GM19025 (cell line): ENCODE measurements at regions not wholly inside any gene's neighbourhood (a gene's known extent, or its start where the extent isn't known, plus 50 kb on each side); places are given as distances from the start of the nearest gene placed in this dataset.
"Not testable (repeated sequence)": the region's sequence is repeated elsewhere in the genome, so short reads cannot be mapped to it uniquely, and the experiment has no call there.

Source experiments
- ATAC-seq: cut with Tn5 transposase; IDR thresholded peaks from one replicate; pipeline ENCODE4 v1.9.1; 2021; ENCODE audit warnings: mild to moderate bottlenecking, low read depth, moderate library complexity; ENCODE audit not compliant: unreplicated experiment

- ATAC-seq = no peak
These were observed 93.6 kb upstream of the TSLP start for GRCh38 chr5:110977915-110978314.

DNA sequence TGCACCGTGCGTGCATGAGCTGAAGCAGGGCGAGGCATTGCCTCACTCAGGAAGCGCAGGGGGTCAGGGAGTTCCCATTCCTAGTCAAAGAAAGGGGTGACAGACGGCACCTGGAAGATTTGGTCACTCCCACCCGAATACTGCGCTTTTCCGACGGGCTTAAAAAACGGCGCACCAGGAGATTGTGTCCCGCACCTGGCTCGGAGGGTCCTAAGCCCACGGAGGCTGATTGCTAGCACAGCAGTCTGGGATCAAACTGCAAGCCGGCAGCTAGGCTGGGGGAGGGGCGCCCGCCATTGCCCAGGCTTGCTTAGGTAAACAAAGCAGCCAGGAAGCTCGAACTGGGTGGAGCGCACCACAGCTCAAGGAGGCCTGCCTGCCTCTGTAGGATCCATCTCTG lies 85.6 kb upstream of the TSLP start:
- ATAC-seq = not testable (repeated sequence)

- ATAC-seq = not testable (repeated sequence)
These were observed 83.9 kb upstream of the TSLP start for GRCh38 chr5:110987573-110987972.

DNA sequence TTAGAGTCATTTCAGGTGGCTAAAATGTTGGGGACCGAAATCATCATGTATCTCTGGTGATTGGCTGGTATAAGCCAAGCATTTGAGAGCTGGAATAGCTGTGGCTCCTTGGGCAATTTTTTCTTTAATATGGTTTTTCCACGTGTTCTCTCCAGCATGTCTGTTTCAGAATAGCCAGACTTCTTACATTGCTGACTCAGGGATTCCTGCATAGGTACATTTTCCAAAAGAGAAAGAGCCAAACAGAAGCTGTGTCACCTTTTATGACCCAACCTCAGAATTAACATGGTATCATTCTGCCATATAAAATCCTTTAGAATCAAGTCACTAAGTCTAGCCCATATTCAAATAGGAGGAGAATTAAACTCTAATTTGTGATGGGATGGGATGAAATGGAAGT lies 74.8 kb upstream of the TSLP start:
- no peak for ATAC-seq

DNA sequence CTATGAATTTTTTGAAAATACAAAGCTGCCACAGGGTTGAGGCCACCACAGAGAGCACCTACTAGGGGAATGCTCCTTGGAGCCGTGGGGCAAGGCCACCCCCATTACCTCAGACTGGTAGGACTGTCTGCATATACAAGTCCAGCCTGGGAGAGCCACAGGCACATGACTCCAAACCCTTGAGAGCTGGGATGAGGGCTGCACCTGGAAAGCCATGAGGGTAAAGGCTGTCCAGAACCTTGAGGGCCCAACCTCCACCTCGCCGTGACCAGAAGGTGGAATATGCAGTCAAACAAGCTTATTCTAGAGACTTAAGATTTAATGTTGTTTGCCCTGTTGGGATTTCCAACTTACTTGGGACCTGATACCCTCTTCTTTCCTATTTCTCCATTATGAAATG lies 69.5 kb upstream of the TSLP start:
- ATAC-seq = no peak

DNA sequence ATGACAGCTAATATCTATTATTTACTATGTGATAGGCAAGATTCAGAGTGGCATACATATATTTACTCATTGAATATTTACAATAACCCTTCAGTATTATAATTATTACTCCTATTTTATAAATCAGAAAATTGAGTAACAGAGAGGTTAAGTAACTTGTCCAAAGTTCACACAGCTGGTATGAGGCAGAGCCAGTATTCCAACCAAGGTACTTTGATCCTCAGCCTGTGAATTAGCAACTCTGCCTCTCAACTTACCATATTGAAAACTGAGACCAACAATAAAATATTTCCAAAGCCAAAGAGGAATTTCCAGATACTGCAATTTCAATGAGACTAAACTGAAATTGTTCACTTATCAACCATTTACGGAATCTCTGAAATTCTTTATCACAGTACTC lies 67.9 kb upstream of the TSLP start:
- no peak for ATAC-seq

DNA sequence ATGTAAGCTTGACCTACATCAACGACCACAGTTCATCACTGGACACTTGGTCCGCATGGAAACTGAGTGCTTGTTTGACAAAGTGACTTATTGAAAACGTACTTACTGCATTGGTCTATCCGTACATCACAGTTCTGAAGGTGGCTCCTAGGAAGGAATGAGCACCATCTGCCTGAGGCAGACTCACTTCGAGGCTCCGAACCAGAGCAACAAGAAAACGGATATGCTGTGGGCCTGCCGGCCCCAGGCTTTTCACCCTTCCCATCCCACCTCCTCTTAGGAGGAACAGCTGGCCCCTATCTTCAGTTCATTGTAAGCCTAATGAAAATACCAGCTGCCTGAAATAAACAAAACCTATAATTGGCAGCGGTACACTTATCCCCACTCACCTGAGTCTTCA lies 67.2 kb upstream of the TSLP start:
- ATAC-seq = no peak

- ATAC-seq = no peak
These were observed 60.7 kb upstream of the TSLP start for GRCh38 chr5:111010783-111011182.

DNA sequence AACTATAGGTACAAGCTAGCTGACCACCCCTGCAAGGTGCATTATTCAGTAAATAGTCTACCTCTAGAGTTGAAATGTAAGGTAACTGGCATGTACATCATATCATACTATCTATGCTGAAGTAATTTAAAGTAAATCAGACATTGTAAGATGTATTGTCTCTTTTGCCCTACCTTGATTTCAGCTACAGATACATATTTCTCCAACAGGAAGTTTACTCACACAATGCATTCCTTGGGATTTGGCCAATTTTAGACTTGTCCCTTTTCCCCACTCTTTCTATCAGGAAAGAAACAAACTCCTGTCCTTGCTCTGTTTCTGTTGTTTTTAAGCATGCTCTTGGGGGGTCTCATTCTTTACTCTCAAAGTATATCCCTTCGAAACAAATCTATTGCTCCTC lies 58.5 kb upstream of the TSLP start:
- no peak for ATAC-seq

- no peak for ATAC-seq
These were observed 54.7 kb upstream of the TSLP start for GRCh38 chr5:111016801-111017200.

GRCh38 chr5:111017731-111018130 lies 53.8 kb upstream of the TSLP start:
- no peak for ATAC-seq
